Colonic mucosa (tissue), 4 donors: ENCODE measurements at regions not wholly inside any gene's neighbourhood (a gene's known extent, or its start where the extent isn't known, plus 50 kb on each side); places are given as distances from the start of the nearest gene placed in this dataset.

ENCODE experiments used
- DNase-seq: peaks from one replicate; pipeline ENCODE4 v3.0.0-alpha.2; 2020
- H3K27ac ChIP-seq: fragments of 200-600 bp; one replicate; pipeline ENCODE4 v1.8.0; 2021
- H3K27me3 ChIP-seq: fragments of 200-600 bp; one replicate; pipeline ENCODE4 v1.8.0; 2021
- H3K36me3 ChIP-seq: fragments of 200-600 bp; one replicate; pipeline ENCODE4 v1.8.0; 2021
- H3K4me1 ChIP-seq: fragments of 200-600 bp; one replicate; pipeline ENCODE4 v1.8.0; 2021; ENCODE audit warnings: mild to moderate bottlenecking
- H3K4me3 ChIP-seq: fragments of 200-600 bp; one replicate; pipeline ENCODE4 v1.8.0; 2021
- H3K9ac ChIP-seq, 2 donors: one replicate each; pipeline ENCODE4 v1.7.0; 2013; ENCODE audit warnings: control low read depth in 2 of 2, low read depth in 2 of 2, low read length in 2 of 2
- H3K9me3 ChIP-seq: fragments of 200-600 bp; one replicate; pipeline ENCODE4 v1.8.0; 2021
- CTCF ChIP-seq: fragments of 200-600 bp; IDR thresholded peaks from one replicate; pipeline ENCODE4 v1.8.0; 2022; ENCODE audit warnings: antibody characterized with exemption, mild to moderate bottlenecking
- intact Hi-C: fragments of 100-400 bp; cut with DNase I; formaldehyde crosslinking; loops from one replicate; pipeline ENCODE4 v1.14.1; 2022
- donor health status: healthy.
- donor health status: DM: no; HTN: no; CAD: no.
- donor health status: DM: no; HTN: no; CAD: no.

GRCh38 chr21:27268290-27268689 lies 301.4 kb upstream of the ADAMTS5 start:
- no peak overlapping the region for H3K4me3 ChIP-seq
- no peak overlapping the region for H3K27ac ChIP-seq
- H3K36me3 ChIP-seq: no peaks in the 10 kb centered on the region
- no peaks in the 10 kb centered on the region for H3K4me1 ChIP-seq
- no peak for DNase-seq
- no peaks in the 10 kb centered on the region for H3K27me3 ChIP-seq
- intact Hi-C loops: no loop called here
- no peak overlapping the region for H3K9ac ChIP-seq
- H3K9me3 ChIP-seq: no peaks in the 10 kb centered on the region
- TF ChIP-seq CTCF: no peak

- no peak for DNase-seq
- intact Hi-C loops: no loop called here
These were observed 299.1 kb upstream of the ADAMTS5 start for GRCh38 chr21:27265949-27266348.

GRCh38 chr21:27265492-27265891 lies 298.6 kb upstream of the ADAMTS5 start:
- DNase-seq: no peak
- intact Hi-C loops: no loop called here
- Histone ChIP-seq H3K4me1 (no peaks in the 10 kb centered on the region), H3K9ac (no peak overlapping the region), H3K9me3 (no peaks in the 10 kb centered on the region), H3K27me3 (no peaks in the 10 kb centered on the region), H3K4me3 (no peak overlapping the region), H3K27ac (no peak overlapping the region), H3K36me3 (no peaks in the 10 kb centered on the region)
- TF ChIP-seq CTCF: no peak

More at GRCh38 chr21:27265949-27266348, 299.1 kb upstream of the ADAMTS5 start:
- H3K9me3 ChIP-seq: no peaks in the 10 kb centered on the region
- H3K9ac ChIP-seq: no peak overlapping the region
- H3K4me1 ChIP-seq: no peaks in the 10 kb centered on the region
- H3K4me3 ChIP-seq: no peak overlapping the region
- H3K27me3 ChIP-seq: no peaks in the 10 kb centered on the region
- no peak for TF ChIP-seq CTCF
- H3K36me3 ChIP-seq: no peaks in the 10 kb centered on the region
- H3K27ac ChIP-seq: no peak overlapping the region

GRCh38 chr21:27261676-27262075 lies 294.8 kb upstream of the ADAMTS5 start:
- Histone ChIP-seq H3K9ac (no peak overlapping the region), H3K36me3 (no peaks in the 10 kb centered on the region), H3K4me1 (no peaks in the 10 kb centered on the region), H3K27ac (no peak overlapping the region), H3K27me3 (no peaks in the 10 kb centered on the region), H3K9me3 (no peaks in the 10 kb centered on the region), H3K4me3 (no peak overlapping the region)
- intact Hi-C loops: no loop called here
- TF ChIP-seq CTCF: no peak
- no peak for DNase-seq

- Histone ChIP-seq H3K4me3 (no peak overlapping the region), H3K36me3 (no peaks in the 10 kb centered on the region), H3K9ac (no peak overlapping the region), H3K27ac (no peak overlapping the region), H3K27me3 (no peaks in the 10 kb centered on the region), H3K9me3 (no peaks in the 10 kb centered on the region), H3K4me1 (no peaks in the 10 kb centered on the region)
- TF ChIP-seq CTCF: no peak
- DNase-seq: no peak
- intact Hi-C loops: no loop called here
These were observed 293.8 kb upstream of the ADAMTS5 start for GRCh38 chr21:27260728-27261127.
